RWPE2 (cell line): ENCODE measurements at regions not wholly inside any gene's neighbourhood (a gene's known extent, or its start where the extent isn't known, plus 50 kb on each side); places are given as distances from the start of the nearest gene placed in this dataset.

Experiments
- ATAC-seq: fragments of 200-7000 bp; cut with Tn5 transposase; 3 replicates; pipeline ENCODE4 v1.9.1; 2021; ENCODE audit warnings: low read depth
- DNase-seq: peaks from one replicate; pipeline ENCODE4 v3.0.0-alpha.2; 2020; ENCODE audit warnings: low spot score
- H3K27ac ChIP-seq: fragments of 450-650 bp; 2 replicates; pipeline ENCODE4 v1.5.1; 2017; ENCODE audit warnings: mild to moderate bottlenecking; ENCODE audit not compliant: poor library complexity, severe bottlenecking
- H3K27me3 ChIP-seq: fragments of 250-450 bp; sonication (Bioruptor Pico); 2 replicates; pipeline ENCODE4 v1.5.1; 2021; ENCODE audit warnings: mild to moderate bottlenecking, moderate library complexity; ENCODE audit not compliant: insufficient read depth, poor library complexity, severe bottlenecking
- H3K36me3 ChIP-seq: fragments of 250-450 bp; sonication (Bioruptor Pico); 2 replicates; pipeline ENCODE4 v1.5.1; 2020; ENCODE audit warnings: low read depth, mild to moderate bottlenecking, moderate library complexity
- H3K4me1 ChIP-seq: fragments of 250-450 bp; sonication (Bioruptor Pico); 2 replicates; pipeline ENCODE4 v1.5.1; 2021; ENCODE audit warnings: mild to moderate bottlenecking, moderate library complexity; ENCODE audit not compliant: insufficient read depth, poor library complexity, severe bottlenecking
- H3K4me3 ChIP-seq: fragments of 250-450 bp; sonication (Bioruptor Pico); 2 replicates; pipeline ENCODE4 v1.5.1; 2021; ENCODE audit warnings: mild to moderate bottlenecking, moderate library complexity; ENCODE audit not compliant: severe bottlenecking
- H3K9me3 ChIP-seq: fragments of 250-450 bp; sonication (Bioruptor Pico); 2 replicates; pipeline ENCODE4 v1.5.1; 2021; ENCODE audit warnings: mild to moderate bottlenecking, moderate library complexity; ENCODE audit not compliant: severe bottlenecking
- TF ChIP-seq, protein P1 (sequence below): fragments of 450-650 bp; IDR thresholded peaks from one replicate; pipeline ENCODE4 v1.5.1; 2017; ENCODE audit warnings: mild to moderate bottlenecking, moderate library complexity; ENCODE audit not compliant: poor library complexity, severe bottlenecking

DNA sequence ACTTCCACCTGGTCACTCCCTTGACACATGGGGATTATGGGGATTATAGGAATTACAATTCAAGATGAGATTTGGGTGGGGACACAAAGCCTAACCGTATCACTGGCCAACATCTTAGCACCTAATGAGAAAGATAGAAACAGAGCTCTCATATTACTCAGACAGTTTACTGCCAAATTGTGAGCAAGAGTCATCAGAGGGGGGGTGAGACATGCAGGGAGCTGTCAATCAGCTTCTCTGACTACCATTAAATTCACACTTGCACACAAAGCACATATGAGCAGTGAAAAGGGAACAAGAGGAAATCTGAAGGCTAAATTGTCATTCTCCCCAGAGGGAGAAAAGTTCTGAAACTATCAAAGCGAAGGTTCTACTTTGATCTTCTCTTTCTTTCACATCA, 78.1 kb upstream of the GRIN2B start:
- Histone ChIP-seq H3K36me3 (no peaks in the 10 kb centered on the region), H3K9me3 (no peaks in the 10 kb centered on the region), H3K4me3 (no peak overlapping the region), H3K4me1 (no peaks in the 10 kb centered on the region), H3K27me3 (no peaks in the 10 kb centered on the region), H3K27ac (no peak overlapping the region)
- TF ChIP-seq, protein P1, sequence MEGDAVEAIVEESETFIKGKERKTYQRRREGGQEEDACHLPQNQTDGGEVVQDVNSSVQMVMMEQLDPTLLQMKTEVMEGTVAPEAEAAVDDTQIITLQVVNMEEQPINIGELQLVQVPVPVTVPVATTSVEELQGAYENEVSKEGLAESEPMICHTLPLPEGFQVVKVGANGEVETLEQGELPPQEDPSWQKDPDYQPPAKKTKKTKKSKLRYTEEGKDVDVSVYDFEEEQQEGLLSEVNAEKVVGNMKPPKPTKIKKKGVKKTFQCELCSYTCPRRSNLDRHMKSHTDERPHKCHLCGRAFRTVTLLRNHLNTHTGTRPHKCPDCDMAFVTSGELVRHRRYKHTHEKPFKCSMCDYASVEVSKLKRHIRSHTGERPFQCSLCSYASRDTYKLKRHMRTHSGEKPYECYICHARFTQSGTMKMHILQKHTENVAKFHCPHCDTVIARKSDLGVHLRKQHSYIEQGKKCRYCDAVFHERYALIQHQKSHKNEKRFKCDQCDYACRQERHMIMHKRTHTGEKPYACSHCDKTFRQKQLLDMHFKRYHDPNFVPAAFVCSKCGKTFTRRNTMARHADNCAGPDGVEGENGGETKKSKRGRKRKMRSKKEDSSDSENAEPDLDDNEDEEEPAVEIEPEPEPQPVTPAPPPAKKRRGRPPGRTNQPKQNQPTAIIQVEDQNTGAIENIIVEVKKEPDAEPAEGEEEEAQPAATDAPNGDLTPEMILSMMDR, result no peak
- ATAC-seq, result no peak
- DNase-seq, result no peak

DNA sequence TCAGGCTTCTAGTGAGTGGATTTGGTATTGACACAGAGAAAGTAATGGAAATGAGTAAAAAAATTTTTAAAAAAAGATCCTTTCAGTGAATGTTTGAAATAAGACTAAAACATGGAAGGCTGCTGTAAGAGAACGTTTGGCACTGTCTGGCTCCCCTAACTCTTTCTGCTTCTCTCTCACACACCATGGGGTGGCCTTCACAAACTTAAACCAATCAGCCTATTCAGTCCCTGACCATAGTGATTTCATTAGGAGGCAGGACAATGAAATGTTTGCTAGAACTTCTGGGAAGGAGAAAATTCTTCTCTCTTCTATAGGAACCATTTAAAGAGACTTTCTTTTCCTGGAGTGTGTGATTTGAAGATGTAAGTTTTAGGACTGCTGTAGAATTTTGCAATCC, 84.2 kb upstream of the GRIN2B start:
- Histone ChIP-seq H3K27ac (no peak overlapping the region), H3K4me3 (no peak overlapping the region), H3K36me3 (no peaks in the 10 kb centered on the region), H3K9me3 (no peaks in the 10 kb centered on the region), H3K27me3 (no peaks in the 10 kb centered on the region), H3K4me1 (no peaks in the 10 kb centered on the region)
- ATAC-seq (no peak), DNase-seq (no peak)
- TF ChIP-seq, protein P1, result no peak

DNA sequence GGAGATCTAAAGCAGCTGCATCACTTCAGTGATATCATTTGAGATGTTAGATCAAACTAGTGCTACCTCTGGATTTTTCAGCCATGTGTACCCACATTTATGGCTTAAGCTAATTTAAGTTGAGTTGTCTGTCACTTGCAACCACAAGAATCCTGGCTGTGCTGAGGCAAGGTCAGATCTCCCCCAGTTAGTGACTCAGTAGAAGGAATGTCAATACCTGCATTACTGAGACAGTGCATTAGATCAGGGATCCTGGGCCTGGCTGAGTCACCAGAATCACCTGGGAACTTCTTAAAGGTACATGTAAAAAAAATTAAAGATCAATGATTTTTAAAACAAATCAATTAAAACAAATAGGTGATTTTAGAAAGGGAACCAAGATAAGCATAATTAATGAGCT, 84.6 kb upstream of the GRIN2B start:
- DNase-seq, result no peak
- Histone ChIP-seq H3K27ac (no peak overlapping the region), H3K36me3 (no peaks in the 10 kb centered on the region), H3K9me3 (no peaks in the 10 kb centered on the region), H3K4me3 (no peak overlapping the region), H3K27me3 (no peaks in the 10 kb centered on the region), H3K4me1 (no peaks in the 10 kb centered on the region)
- TF ChIP-seq, protein P1, result no peak
- ATAC-seq, result peak; percentile 82; the same call in 2 of the 3 replicates

DNA sequence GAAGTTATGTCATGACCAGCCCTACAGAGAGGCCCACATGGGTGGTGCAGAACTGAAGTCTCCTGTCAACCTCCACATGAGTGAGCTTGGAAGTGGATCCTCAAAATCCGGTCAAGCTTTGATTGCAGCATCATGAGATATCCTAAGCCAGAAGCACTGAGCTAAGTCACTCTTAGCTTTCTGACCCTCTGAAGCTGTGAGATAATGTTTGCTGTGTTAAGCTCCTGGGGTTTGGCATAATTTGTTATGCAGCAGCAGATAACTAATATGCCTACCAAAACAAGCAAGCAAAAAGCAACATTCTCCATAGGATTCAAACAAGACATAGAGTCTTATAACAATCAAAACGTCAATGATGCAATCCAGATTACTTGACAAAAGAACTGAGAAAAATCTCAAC, 87.6 kb upstream of the GRIN2B start:
- no peak for DNase-seq
- no peaks in the 10 kb centered on the region for H3K36me3 ChIP-seq
- no peaks in the 10 kb centered on the region for H3K9me3 ChIP-seq
- ATAC-seq, result no peak
- no peaks in the 10 kb centered on the region for H3K27me3 ChIP-seq
- no peaks in the 10 kb centered on the region for H3K4me1 ChIP-seq
- TF ChIP-seq, protein P1, result no peak
- H3K27ac ChIP-seq, result no peak overlapping the region
- H3K4me3 ChIP-seq, result no peak overlapping the region

DNA sequence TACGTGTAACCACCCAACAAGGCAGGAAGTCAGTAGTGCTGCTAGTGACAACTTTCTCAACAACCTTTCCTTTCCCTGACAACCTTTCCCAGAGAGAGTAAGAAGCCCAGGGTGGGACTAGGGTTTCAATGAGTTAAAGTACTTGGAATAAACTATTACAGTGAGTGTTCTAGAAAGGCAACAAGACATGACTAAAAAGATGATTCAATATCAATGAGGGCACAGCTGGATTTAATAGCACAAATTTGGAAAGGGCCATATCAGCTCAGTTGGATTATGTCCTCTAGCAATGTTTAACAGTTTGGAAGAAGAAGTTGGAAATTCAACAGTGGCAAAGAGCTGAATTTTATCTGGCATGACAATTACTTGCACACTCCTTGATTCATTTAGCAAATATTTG, 90.4 kb upstream of the GRIN2B start:
- no peak overlapping the region for H3K4me3 ChIP-seq
- H3K27ac ChIP-seq, result no peak overlapping the region
- no peaks in the 10 kb centered on the region for H3K9me3 ChIP-seq
- DNase-seq (no peak), ATAC-seq (no peak)
- H3K4me1 ChIP-seq, result no peaks in the 10 kb centered on the region
- H3K36me3 ChIP-seq, result no peaks in the 10 kb centered on the region
- H3K27me3 ChIP-seq, result no peaks in the 10 kb centered on the region
- TF ChIP-seq, protein P1, result no peak
